Eye (tissue), 1 donor: ENCODE measurements at regions not wholly inside any gene's neighbourhood (a gene's known extent, or its start where the extent isn't known, plus 50 kb on each side); places are given as distances from the start of the nearest gene placed in this dataset.
A peak's percentile ranks its signal among the peaks of the same experiment; 100 is the strongest.
"Not testable (repeated sequence)": the region's sequence is repeated elsewhere in the genome, so short reads cannot be mapped to it uniquely, and the experiment has no call there.

Experiments used
- DNase-seq: peaks from one replicate; pipeline ENCODE4 v3.0.0-alpha.2; 2015

DNA sequence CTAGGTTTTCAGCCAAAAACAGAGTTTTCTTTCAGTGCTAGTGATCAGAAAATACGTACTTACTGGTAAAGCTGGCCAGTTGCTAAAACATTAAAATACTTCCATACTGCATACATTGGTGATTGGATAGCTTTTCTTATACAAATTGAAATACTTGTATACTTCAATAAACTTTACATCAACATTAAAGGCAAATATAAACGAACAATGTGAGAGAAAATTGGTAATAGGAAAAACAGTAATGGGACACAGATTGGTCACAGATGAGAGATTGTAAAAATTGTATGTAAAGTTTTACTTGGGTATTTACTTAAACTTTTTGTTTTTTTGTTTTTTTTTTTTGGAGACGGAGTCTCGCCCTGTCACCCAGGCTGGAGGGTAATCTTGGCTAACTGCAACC lies 391.7 kb downstream of the TFEC start:
- no peak for DNase-seq

DNA sequence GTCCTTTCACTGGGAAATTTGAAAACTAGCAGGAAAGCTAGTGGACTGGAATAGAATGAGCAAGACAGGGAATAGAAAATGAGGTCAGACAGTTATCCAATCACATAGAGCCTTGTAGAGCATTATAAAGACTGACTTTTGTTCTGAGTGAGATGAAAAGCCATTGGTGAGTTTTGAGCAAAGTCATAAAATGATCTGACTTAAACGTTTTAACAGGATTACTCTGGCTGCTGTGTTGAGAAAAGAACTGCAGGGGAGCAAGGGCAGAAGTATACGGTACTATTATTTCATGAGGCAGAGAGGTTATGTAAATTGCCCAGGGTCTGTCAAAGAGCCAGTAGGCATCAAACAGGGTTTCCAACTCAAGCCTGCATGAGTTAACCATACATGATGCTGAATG lies 393.4 kb downstream of the TFEC start:
- DNase-seq, result peak; percentile 20

- DNase-seq, result peak; percentile 30
Measured at GRCh38 chr7:115635876-115636275, 394.7 kb downstream of the TFEC start.

- DNase-seq, result peak; percentile 42
Measured at GRCh38 chr7:115635376-115635775, 395.2 kb downstream of the TFEC start.

DNA sequence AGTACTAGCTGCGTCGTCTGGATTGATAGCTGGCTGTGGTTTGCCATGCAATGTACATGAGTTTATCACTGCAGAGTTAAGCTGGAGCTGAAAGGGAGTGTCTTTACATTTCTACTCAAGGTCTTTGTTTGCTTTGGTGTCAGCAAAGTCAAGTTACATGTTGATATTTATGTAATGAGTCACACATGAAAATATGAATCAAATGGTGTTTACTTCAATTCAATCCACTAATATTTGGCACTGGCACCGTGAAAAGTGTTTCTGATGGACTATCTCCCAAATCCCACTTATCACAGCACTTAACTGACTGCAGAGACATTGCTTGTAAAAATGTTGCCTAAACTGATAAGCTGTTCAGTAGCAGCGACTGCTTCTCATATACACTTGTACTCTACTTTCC lies 395.9 kb downstream of the TFEC start:
- DNase-seq, result peak; percentile 28

DNA sequence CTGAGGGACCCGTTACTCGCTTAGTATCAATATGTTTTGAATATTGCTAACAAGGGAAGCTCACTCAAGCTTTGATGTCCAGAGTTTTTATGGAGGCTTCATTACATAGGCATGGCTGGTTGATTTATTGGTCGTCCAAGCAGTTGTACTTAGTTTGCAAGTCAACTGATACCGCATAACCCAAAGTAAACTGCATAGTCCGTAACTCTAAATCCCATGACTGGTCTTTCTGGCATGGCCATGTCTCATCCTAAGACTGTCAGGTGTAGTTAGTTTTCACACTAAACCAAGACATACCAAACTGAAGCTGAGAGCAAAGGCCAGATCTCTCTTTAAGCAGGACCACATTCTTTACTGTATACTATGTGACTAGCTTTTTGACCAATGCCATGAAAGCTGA lies 397.9 kb downstream of the TFEC start:
- DNase-seq, result no peak

DNA sequence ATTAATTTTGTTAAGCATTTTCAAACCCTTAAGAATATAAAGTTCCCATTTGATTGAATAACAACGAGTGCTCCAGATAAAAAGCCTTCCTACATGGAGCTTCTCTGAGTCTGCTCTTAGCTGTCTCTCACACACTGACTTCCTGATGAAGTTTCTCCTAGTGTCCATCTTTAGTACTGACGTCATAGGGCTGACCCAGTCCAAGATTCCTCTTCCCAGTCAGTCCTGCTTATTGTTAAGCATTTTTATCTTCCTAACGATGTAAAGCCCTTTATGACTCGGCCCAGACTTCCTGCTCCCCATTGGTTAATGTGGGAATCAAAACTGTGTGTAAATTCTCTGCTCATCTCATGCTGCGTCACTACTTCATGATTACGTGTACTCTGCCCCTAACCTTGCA lies 398.8 kb downstream of the TFEC start:
- no peak for DNase-seq

GRCh38 chr7:115630049-115630448 lies 400.5 kb downstream of the TFEC start:
- no peak for DNase-seq

DNA sequence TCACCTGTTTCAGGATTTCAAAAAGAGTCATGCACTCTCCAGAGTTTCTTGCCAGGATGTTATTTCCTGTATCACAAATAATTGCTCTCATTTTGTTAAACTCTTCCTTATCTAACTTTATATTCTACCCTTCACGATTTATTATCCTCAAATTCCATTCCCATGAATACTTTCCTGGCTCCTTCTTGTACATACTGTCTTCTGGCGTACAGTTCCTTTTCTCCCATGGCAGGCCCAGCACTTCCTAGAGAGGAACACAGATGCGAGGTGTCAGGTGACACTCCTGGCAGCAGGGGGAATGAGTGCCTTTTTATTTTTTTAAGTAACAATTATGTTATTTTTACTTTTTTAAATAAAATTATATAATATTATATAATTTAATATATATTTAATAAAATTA lies 411.9 kb downstream of the TFEC start:
- no peak for DNase-seq

- DNase-seq, result no peak
Measured at GRCh38 chr7:115613836-115614235, 416.7 kb downstream of the TFEC start.

DNA sequence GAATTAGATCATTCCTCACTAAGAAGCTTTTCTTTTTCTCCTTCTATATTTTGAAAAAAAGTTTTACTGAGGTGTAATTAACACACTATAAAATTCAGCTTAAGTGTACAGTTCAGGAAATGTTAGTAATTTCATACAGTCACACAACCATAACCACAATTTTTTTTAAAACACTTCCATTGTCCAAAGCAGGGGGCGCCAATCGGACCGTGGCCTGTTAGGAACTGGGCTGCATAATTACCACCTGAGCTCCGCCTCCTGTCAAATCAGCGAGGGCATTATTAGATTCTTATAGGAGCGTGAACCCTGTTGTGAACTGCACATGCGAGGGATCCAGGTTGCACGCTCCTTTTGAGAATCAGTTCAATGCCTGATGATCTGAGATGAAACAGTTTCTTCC lies 427.1 kb downstream of the TFEC start:
- DNase-seq, result no peak

DNA sequence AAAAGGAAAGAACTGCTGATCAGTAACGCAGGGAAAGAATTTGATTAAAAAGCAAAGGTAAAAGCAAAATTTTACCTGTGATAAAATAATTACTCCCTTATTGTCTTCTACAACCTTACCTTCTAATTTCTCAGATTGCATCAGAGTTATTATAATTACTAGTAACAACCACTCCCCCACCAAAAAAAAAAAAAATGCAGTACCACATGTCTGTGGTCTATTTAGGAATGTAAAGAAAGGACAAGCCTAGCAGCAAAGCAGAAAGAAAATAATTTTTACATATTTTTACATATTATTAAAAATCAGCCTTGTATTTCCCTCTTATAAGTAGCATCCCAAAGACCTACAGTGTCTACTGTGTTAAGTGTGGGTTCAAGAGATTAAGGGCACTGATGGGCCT lies 430.4 kb downstream of the TFEC start:
- DNase-seq, result no peak

- DNase-seq, result not testable (repeated sequence)
Measured at GRCh38 chr7:115599184-115599583, 431.4 kb downstream of the TFEC start.

DNA sequence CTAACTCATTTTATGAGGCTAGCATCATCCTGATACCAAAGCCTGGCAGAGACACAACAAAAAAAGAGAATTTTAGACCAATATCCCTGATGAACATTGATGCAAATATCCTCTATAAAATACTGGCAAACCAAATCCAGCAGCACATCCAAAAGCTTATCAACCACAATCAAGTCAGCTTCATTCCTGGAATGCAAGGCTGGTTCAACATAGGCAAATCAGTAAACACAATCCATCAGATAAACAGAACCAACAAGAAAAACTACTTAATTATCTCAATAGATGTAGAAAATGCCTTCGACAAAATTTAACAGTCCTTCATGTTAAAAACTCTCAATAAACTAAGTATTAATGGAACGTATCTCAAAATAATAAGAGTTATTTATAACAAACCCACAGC lies 433.3 kb downstream of the TFEC start:
- DNase-seq, result not testable (repeated sequence)

DNA sequence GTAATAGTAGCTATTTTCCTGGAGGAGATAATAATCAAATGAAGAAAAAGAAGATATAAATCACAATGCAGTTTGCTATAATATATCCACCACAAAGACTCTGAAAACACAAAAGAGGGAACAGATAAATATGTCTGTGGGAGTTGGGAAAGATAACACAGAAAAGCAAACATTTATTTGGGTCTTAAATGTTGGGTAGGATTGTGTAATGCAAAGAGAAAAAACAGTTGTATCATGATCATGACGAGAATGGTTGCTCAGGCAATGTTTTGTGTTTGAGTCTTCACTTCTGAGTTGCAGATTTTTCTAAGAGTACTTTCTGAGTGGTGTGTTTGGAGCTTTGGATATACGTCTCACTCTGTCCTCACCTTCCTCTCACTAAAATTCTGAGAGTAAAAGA lies 437.5 kb downstream of the TFEC start:
- DNase-seq, result no peak

GRCh38 chr7:115585015-115585718 lies 445.4 kb downstream of the TFEC start:
- DNase-seq, result no peak

- DNase-seq, result no peak
Measured at GRCh38 chr7:115582956-115583355, 447.6 kb downstream of the TFEC start.

- DNase-seq, result no peak
Measured at GRCh38 chr7:115578576-115578975, 452.0 kb downstream of the TFEC start.

- DNase-seq, result peak; percentile 77
Measured at GRCh38 chr7:115574681-115575291, 455.8 kb downstream of the TFEC start.

DNA sequence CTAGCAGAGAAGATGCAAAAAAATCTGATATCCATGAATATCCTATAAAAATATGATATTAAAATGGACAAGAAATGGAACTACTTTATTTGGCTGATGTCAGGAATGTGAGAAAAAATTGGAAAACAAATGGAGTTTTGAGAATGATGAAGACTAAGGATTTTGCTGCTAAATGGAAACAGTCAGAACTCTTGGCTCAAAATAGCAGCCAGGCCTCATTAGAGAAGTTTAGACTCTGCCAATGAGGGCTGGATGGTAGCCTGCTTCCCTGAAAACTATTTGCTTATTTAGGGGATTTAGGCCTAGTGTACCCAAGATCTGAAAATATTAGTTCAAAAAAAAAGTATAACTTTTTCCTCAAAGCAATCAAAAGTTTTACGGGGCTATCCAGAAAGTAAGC lies 458.5 kb downstream of the TFEC start:
- no peak for DNase-seq

DNA sequence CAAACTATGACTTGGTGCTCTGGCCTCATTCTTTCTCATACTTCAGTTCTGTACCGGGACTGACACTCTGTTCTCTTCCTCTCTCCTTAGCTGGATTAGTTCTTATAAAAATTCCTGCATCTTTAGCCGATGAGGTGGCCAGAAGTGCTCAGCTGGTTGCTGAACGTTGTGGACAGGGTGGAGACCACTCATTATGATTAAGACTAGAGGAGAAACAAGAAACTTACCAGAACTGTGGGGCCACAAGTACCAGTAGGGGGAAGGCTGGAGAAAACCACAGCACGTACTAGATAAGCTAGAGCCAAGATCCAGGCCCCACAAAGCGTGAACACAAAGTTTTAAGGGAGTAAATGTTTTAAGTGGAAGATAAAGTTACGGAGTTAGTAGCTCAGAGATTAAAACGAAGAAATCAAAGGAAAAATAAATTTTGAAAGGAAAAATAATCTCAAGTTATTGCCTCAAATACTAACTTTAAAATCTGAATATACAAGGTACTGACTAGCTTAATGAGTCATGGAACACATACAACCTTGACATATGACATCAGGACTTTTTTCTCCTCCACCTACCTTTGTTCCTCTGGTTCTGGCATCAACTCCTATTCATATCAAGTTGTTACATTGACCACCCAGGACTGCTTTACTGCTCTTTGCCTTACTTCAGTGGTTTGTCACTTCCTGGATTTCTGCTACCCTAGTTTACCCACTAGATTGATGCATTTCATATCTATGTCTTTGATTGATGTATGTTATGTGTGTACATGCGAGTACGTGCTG lies 469.0 kb downstream of the TFEC start:
- DNase-seq, result no peak

DNA sequence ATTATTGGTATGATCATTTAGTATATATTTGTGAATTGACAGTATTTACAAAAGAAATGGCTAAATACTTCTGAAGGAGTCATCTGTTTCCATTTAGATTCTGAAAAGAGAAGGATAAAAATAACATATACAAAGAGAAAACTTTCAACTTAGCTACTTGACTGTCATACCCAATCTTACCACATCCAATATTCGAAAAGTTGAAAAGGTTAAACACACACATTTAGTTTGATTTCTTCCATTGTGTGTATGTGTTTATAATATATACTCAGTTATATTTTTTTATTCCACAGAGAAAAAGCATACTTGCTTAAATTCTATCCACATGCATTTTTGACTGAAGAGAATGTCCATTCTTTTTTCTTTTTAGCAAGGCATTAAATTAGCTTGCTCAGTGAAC lies 470.7 kb downstream of the TFEC start:
- peak; percentile 32 for DNase-seq

DNA sequence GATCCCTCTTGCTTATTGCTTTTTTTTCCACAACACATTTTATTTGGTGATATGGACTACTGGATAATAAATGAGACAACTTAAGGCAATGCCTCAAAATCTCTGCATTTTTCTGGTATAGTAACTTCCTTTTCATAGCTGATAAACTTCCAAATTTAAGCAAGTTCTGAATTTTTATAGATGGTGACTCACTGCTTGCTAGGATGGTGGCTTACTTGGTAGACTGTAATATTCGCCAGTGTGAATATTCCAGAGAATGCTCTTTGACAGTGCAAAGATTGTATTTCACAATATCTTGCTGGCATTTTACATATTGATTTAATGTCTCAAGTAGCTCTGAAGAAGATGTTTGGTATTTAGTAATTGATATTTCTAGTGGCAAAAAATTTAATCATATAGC lies 472.4 kb downstream of the TFEC start:
- no peak for DNase-seq

DNA sequence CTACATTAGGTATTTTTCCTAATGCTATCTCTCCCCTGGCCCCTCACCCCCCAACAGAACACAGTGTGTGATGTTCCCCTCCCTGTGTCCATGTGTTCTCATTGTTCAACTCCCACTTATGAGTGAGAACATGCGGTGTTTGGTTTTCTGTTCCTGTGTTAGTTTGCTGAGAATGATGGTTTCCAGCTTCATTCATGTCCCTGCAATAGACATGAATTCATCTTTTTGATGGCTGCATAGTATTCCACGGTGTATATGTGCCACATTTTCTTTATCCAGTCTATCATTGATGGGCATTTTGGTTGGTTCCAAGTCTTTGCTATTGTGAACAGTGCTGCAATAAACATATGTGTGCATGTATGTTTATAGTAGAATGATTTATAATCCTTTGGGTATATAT lies 473.3 kb downstream of the TFEC start:
- DNase-seq, result not testable (repeated sequence)
